Head of caudate nucleus (tissue), 42 donors: ENCODE measurements at regions not wholly inside any gene's neighbourhood (a gene's known extent, or its start where the extent isn't known, plus 50 kb on each side); places are given as distances from the start of the nearest gene placed in this dataset.
"Not testable (repeated sequence)": the region's sequence is repeated elsewhere in the genome, so short reads cannot be mapped to it uniquely, and the experiment has no call there.

Source experiments
- DNase-seq, 42 donors: peaks; one replicate each; pipeline versions ENCODE4 v3.0.0 to v3.0.0-alpha.2; 2020 to 2021; ENCODE audit warnings: mixed read lengths in 7 of 42
- intact Hi-C: fragments of 100-400 bp; cut with DNase I; formaldehyde crosslinking; loops from one replicate; pipeline ENCODE4 v1.15.0; 2022

DNA sequence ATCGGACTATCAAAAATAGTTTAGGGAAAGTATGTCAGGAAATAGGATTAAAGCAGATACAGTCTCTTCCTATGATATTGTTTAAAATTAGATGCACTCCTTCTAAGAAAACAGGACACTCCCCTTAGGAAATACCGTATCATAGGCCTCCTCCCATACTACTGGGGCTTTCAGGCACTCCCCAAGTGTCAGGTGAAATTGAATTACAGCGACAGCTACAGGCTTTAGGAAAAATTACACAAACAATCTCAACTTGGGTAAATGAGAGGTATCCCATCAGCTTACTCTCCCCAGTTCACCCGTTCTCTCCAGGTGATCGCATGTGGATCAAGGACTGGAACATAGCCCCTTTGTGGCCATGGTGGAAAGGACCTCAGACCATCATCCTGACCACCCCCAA, 110.4 kb upstream of the EPB41L4A start:
- no peak for DNase-seq
- intact Hi-C loops, result no loop called here

- DNase-seq, result peak in 4 of 42 donors; percentile 9 to 54 (median 38)
- intact Hi-C loops, result no loop called here
These were observed 113.7 kb upstream of the EPB41L4A start for GRCh38 chr5:112532654-112533360.

DNA sequence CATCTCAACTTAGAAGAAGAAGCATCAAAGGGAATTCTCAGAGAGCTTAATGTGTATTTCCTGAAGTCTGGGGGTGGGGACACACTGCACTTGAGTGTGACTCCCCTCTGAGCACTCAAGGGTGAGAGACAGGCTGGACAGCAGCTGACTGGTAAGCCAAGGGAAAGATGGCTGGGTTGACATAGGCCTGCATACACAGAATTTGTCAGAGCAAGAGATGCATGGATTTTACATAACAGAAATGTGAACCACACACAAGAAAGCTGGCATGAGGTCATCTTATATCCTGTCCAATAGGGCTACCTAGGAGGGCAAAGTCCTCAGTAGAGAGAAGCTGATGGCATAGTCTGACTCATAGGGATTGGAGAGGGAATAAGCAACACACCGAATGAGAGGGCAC, 114.3 kb upstream of the EPB41L4A start:
- DNase-seq, result no peak
- intact Hi-C loops, result no loop called here

GRCh38 chr5:112534067-112534583, 115.0 kb upstream of the EPB41L4A start:
- intact Hi-C loops, result no loop called here
- DNase-seq, result no peak

- intact Hi-C loops, result no loop called here
- DNase-seq, result peak in 7 of 42 donors; percentile 31 to 71 (median 43)
These were observed 115.7 kb upstream of the EPB41L4A start for GRCh38 chr5:112534611-112535255.

- intact Hi-C loops, result no loop called here
- DNase-seq, result no peak
These were observed 116.3 kb upstream of the EPB41L4A start for GRCh38 chr5:112535356-112535755.

- intact Hi-C loops, DNase-seq: not testable (repeated sequence)
These were observed 125.5 kb upstream of the EPB41L4A start for GRCh38 chr5:112544558-112544957.

DNA sequence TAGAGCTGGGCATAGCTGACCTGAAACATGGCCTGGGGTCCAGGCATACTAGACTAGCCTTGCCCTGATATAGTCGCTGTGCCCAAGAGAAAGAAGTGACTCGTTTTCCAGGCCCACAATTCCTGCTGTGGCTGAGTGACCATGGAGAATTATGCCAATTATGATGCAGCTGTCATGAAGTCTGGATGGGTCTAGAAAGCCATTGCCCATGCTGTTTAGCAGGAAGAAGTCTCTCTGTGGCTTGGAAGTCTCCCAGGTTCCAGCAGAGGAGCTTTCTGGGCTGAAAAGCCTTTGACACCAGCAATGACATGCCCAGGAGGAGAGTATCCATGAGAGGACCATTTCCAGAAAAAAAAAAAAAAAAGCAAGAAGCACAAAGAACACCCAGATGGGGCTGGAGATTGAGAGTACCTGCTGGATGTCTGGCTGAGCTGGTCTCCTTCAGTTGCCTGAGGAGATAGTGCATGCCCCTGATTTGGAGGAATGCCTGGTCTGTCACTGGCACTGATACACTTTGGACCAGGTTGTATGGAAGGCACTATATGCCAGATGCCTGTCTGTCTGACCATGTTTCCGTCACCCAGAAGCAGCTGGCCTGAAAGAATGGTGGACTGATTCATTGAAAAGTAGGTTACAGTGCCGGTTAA, 128.0 kb upstream of the EPB41L4A start:
- DNase-seq, result no peak
- intact Hi-C loops, result no loop called here

DNA sequence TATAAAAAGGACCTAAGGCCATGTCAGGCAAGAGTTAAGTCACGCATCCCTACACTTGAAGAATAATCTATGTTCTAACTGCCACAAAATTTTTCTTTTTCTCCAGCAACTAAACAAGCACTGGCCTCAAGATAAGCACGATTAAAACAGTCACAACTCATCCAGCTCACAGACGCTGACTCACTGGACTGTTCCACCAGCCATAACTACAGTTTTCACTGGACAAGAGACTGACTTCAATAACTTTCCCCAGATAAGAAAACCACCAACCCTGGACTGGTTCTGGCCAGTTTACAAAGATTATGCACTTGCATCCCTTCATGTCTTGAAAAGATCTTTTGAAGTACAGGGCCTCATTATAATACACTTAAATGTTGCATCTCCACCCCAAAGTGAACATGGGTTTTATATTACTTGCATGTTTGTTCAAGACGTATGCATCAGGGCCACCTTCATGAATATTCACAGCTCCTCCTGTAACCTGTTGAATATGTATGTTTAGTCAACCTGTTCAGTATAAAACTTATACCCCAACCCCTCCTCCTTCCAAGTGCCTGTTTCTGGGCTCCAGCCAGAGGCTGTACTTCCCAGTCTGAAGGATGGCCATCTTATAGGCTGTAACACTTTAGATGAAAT, 129.3 kb upstream of the EPB41L4A start:
- no peak for DNase-seq
- intact Hi-C loops, result no loop called here

DNA sequence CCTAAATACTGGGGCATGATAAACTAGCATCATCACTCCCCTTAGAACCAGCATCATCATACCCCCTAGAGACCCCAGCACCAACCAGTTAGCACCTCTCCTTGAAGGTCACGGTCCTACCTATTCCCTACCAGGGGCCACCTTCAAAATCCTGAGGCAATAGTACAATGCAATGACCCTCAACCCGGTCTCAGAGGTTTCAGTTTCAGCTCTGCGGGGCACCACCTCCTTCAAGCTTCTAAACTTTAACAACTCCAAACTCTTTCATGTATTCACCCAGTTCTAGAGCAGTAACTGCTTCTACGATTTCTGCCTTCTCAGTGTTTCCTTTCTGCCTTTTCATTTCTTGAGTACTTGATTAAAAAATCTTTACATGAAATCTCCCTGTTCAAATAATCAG, 130.1 kb upstream of the EPB41L4A start:
- intact Hi-C loops, result no loop called here
- no peak for DNase-seq

- DNase-seq, result no peak
- intact Hi-C loops, result loop anchor here (10.0 kb wide), 1 partner anchor 375 kb away; the partner anchor contains the start of gene REEP5
These were observed 130.6 kb upstream of the EPB41L4A start for GRCh38 chr5:112549605-112550166.

DNA sequence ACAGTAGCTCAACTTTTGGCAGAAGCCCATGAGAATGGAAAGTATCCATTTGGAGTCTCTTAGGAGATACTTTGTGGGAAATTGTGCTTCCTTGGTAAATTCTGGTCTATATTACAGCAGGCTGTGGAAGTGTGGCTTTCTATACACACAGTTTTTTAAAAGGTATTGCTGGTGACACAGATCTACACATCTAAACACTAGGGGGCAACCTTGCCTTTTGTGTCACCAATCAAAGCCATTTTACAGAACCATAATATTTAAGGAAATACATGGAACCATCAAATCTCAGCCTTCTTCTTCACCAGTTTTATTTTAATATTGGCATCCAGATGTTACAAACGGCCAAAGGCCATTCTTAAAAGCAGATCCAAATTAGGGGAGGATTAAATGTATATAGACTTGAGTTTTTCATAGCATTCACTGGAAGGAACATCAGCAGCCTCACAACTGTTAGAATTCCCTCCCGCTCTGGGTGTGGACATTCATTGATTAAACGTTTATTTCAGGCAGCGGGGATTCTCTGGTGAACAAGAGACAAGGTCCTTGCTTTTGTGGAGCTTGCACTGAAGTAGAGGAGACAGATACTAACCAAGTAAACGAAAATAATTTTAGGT, 132.4 kb upstream of the EPB41L4A start:
- intact Hi-C loops, result loop anchor here (2.0 to 10.0 kb wide), 2 partner anchors 205 to 373 kb away; partner anchors contain the start of gene REEP5
- peak in 25 of 42 donors; percentile 30 to 85 (median 63) for DNase-seq

GRCh38 chr5:112552216-112552615, 133.1 kb upstream of the EPB41L4A start:
- intact Hi-C loops, result loop anchor here (2.0 to 10.0 kb wide), 2 partner anchors 205 to 373 kb away; partner anchors contain the start of gene REEP5
- DNase-seq, result peak in 1 of 42 donors; percentile 14

- intact Hi-C loops, result loop anchor here (2.0 to 10.0 kb wide), 2 partner anchors 204 to 372 kb away; partner anchors contain the start of gene REEP5
- DNase-seq, result no peak
These were observed 133.7 kb upstream of the EPB41L4A start for GRCh38 chr5:112552791-112553190.

- intact Hi-C loops, result loop anchor here (10.0 kb wide), 1 partner anchor 370 kb away; the partner anchor contains the start of gene REEP5
- peak in 38 of 42 donors; percentile 23 to 78 (median 54) for DNase-seq
These were observed 135.3 kb upstream of the EPB41L4A start for GRCh38 chr5:112554101-112554977.

DNA sequence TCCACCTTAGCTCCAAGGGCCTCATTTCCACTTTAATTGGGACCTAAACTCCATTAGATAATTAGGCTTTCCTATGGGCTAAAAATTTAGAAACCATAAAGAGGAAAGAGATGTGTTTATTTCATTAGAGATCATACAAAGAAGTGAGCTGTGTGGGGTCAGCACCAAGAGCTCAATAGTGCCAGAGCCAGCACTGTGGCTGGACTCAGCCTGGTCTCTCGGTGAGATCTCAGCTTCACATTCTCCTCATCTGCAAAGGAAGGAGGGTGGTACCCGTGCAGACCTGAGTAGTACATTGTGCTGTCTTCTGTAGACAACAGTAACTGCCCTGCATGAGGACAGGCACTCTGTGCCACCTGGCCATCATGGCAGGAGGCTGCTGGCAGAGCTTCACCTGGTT, 136.1 kb upstream of the EPB41L4A start:
- DNase-seq, result no peak
- intact Hi-C loops, result loop anchor here (10.0 kb wide), 1 partner anchor 370 kb away; the partner anchor contains the start of gene REEP5

- intact Hi-C loops, result loop anchor here (10.0 kb wide), 1 partner anchor 369 kb away; the partner anchor contains the start of gene REEP5
These were observed 136.6 kb upstream of the EPB41L4A start for GRCh38 chr5:112555691-112556090.

More at GRCh38 chr5:112555691-112556090, 136.6 kb upstream of the EPB41L4A start:
- DNase-seq, result no peak
